T-cell (primary cell): ENCODE measurements at regions not wholly inside any gene's neighbourhood (a gene's known extent, or its start where the extent isn't known, plus 50 kb on each side); places are given as distances from the start of the nearest gene placed in this dataset.

Source experiments
- ATAC-seq, 4 experiments: fragments of 200-7000 bp in 3 of 4; fragments of 150-1000 bp in 1 of 4; cut with Tn5 transposase; replicated peaks in 1 of 4; 1 replicate in 3 of 4; 2 replicates in 1 of 4; pipeline ENCODE4 v1.10.0; 2021; ENCODE audit warnings: moderate library complexity in 3 of 4, mild to moderate bottlenecking in 2 of 4, moderate number of reproducible peaks in 1 of 4
- CTCF ChIA-PET, 2 donors: fragments of 300-600 bp; sonication (Branson Sonifier 250); formaldehyde crosslinking; loops; one replicate each; lab custom pipeline; 2022; ENCODE audit warnings: antibody characterized with exemption in 2 of 2; lab: Charles Lee
- POLR2A ChIA-PET, 2 donors: fragments of 300-600 bp; sonication (Branson Sonifier 250); formaldehyde crosslinking; loops; one replicate each; lab custom pipeline; 2022; ENCODE audit warnings: antibody characterized with exemption in 2 of 2; lab: Charles Lee
- DNase-seq, 35 experiments: peaks; one replicate each; pipeline versions ENCODE4 v3.0.0 to v3.0.0-alpha.2; 2013 to 2023
- H3K27ac ChIP-seq: one replicate; pipeline ENCODE4 v1.5.1; 2013; ENCODE audit warnings: low read length
- H3K27me3 ChIP-seq, 2 experiments: replicated peaks in 1 of 2; 1 replicate in 1 of 2; 2 replicates in 1 of 2; pipeline versions ENCODE4 v1.6.1 to v1.7.0; 2013; ENCODE audit warnings: low read length in 1 of 2, mixed read lengths in 1 of 2; ENCODE audit not compliant: control insufficient read depth in 2 of 2, insufficient read depth in 2 of 2; ENCODE audit errors: extremely low read depth in 1 of 2
- H3K36me3 ChIP-seq, 2 donors: 1 replicate in 1 of 2; 2 replicates in 1 of 2; pipeline versions ENCODE4 v1.6.1 to v1.7.0; 2013; ENCODE audit warnings: low read length in 1 of 2; ENCODE audit not compliant: control insufficient read depth in 2 of 2, insufficient read depth in 1 of 2; ENCODE audit errors: extremely low read depth in 1 of 2
- H3K4me1 ChIP-seq, 2 experiments: 1 replicate in 1 of 2; 2 replicates in 1 of 2; pipeline versions ENCODE4 v1.6.1 to v1.7.0; 2013; ENCODE audit warnings: low read length in 2 of 2, mixed read lengths in 1 of 2; ENCODE audit not compliant: insufficient read depth in 2 of 2, control insufficient read depth in 1 of 2; ENCODE audit errors: extremely low read depth in 1 of 2
- H3K4me3 ChIP-seq, 2 donors: 1 replicate in 1 of 2; 2 replicates in 1 of 2; pipeline versions ENCODE4 v1.5.1 to v1.7.0; 2013; ENCODE audit warnings: mild to moderate bottlenecking in 2 of 2, low read length in 1 of 2, moderate library complexity in 1 of 2; ENCODE audit not compliant: control insufficient read depth in 1 of 2; ENCODE audit errors: extremely low read depth in 1 of 2
- H3K9me3 ChIP-seq: 2 replicates; pipeline ENCODE4 v1.7.0; 2013
- H3K27ac Mint-ChIP-seq, 2 donors: one replicate each; pipeline ENCODE4 v1.8.0; 2020 to 2021; ENCODE audit warnings: mild to moderate bottlenecking in 2 of 2, mixed read lengths in 2 of 2
- H3K27me3 Mint-ChIP-seq, 2 donors: one replicate each; pipeline ENCODE4 v1.8.0; 2021 to 2022; ENCODE audit warnings: mixed read lengths in 2 of 2
- H3K36me3 Mint-ChIP-seq: one replicate; pipeline ENCODE4 v1.8.0; 2021; ENCODE audit warnings: mixed read lengths
- H3K4me1 Mint-ChIP-seq, 3 donors: one replicate each; pipeline ENCODE4 v1.8.0; 2020 to 2022; ENCODE audit warnings: mixed read lengths in 3 of 3, mild to moderate bottlenecking in 1 of 3
- H3K4me3 Mint-ChIP-seq, 3 donors: one replicate each; pipeline ENCODE4 v1.8.0; 2020 to 2022; ENCODE audit warnings: mild to moderate bottlenecking in 3 of 3, mixed read lengths in 3 of 3, moderate library complexity in 3 of 3
- H3K9me3 Mint-ChIP-seq, 3 donors: one replicate each; pipeline ENCODE4 v1.8.0; 2020 to 2022; ENCODE audit warnings: mixed read lengths in 3 of 3
- WGBS: methylation state at CpG from one replicate; pipeline ENCODE4 v1.1.5; 2013; ENCODE audit warnings: missing lambda C conversion rate; ENCODE audit not compliant: insufficient coverage; 5-methylcytosine and 5-hydroxymethylcytosine counted together

DNA sequence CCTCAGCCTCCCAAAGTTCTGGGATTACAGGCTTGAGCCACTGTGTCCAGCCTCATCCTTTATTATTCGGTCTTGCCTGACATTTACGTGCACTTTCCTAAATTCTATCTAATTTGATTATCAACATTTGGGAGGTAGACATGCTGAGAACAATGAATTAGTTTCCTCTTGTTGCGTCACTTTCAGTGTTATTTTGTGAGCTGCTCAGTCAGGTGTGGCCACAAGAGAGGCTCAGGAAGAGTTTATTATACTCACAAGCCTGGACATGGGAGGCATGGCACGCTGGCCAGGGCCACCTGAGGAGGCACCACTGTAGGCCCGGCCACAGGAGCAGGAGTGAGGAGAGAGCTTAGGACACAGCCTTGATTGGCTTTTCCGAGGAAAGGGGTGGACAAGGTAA, 59.7 kb upstream of the RBFOX2 start:
- POLR2A ChIA-PET, result interaction anchor here in 1 of 2 donors (0.6 kb wide), 1 partner anchor 15 kb away, joined by 4 read pairs; no protein-coding TSS in a partner anchor
- Mint-ChIP-seq H3K9me3 (no peaks in the 10 kb centered on the region), H3K27ac (no peak overlapping the region), H3K36me3 (no peaks in the 10 kb centered on the region), H3K27me3 (no peaks in the 10 kb centered on the region), H3K4me3 (no peak overlapping the region), H3K4me1 (no peaks in the 10 kb centered on the region)
- CTCF ChIA-PET, result interaction anchor here in 1 of 2 donors (0.7 kb wide), 1 partner anchor 535 kb away, joined by 3 read pairs; no protein-coding TSS in a partner anchor
- DNase-seq (no peak), ATAC-seq (no peak)
- Histone ChIP-seq H3K27me3 (no peaks in the 10 kb centered on the region), H3K27ac (no peak overlapping the region), H3K9me3 (no peaks in the 10 kb centered on the region), H3K4me1 (no peaks in the 10 kb centered on the region), H3K4me3 (no peak overlapping the region), H3K36me3 (no peaks in the 10 kb centered on the region)
- WGBS, result 88% methylated on average over 3 of the region's 6 CpGs

- no peak for ATAC-seq
- no peaks in the 10 kb centered on the region for H3K9me3 Mint-ChIP-seq
- ChIA-PET CTCF (no interaction called here), POLR2A (interaction anchor here in 1 of 2 donors (0.6 kb wide), 1 partner anchor 16 kb away, joined by 4 read pairs; no protein-coding TSS in a partner anchor)
- DNase-seq, result no peak
- H3K36me3 ChIP-seq, result no peaks in the 10 kb centered on the region
- no peaks in the 10 kb centered on the region for H3K4me1 Mint-ChIP-seq
- no peak overlapping the region for H3K4me3 ChIP-seq
- H3K36me3 Mint-ChIP-seq, result no peaks in the 10 kb centered on the region
- no peaks in the 10 kb centered on the region for H3K4me1 ChIP-seq
- H3K27me3 ChIP-seq, result no peaks in the 10 kb centered on the region
- WGBS, result 72% methylated on average over 3 of the region's 5 CpGs
- H3K27ac ChIP-seq, result no peak overlapping the region
- no peaks in the 10 kb centered on the region for H3K9me3 ChIP-seq
- H3K27ac Mint-ChIP-seq, result no peak overlapping the region
- peaks cover 0 to 1% of the 10 kb centered on the region in 2 donors for H3K27me3 Mint-ChIP-seq
- no peak overlapping the region for H3K4me3 Mint-ChIP-seq
These were observed 59.2 kb upstream of the RBFOX2 start for GRCh38 chr22:36087784-36088183.

DNA sequence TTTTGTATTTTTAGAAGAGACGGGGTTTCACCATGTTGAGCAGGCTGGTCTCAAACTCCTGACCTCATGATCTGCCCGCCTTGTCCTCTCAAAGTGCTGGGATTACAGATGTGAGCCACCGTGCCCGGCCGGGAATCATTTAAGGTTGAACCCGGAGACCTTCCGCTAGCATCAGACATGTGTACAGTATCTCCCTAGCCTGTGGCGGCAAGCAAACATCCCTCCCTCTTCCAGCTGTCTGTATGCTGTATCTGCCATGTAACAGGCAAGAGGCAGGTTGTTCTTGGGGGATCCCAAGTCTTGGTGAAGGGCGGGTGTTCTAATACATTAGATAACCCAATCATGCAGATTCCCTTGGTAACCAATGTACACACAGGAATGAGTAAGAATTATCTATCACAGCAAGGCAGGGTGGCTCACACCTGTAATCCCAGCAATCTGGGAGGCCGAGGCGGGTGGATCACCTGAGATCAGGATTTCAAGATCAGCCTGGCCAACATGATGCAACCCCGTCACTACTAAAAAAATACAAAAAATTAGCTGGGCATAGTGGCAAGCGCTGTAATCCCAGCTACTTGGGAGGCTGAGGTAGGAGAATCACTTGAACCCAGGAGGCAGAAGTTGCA, 58.1 kb upstream of the RBFOX2 start:
- H3K4me3 ChIP-seq, result no peak overlapping the region
- WGBS, result 87% methylated on average over 5 of the region's 13 CpGs
- H3K27me3 Mint-ChIP-seq, result peaks cover 0 to 3% of the 10 kb centered on the region in 2 donors
- CTCF ChIA-PET, result no interaction called here
- H3K27ac Mint-ChIP-seq, result no peak overlapping the region
- POLR2A ChIA-PET, result no interaction called here
- no peak overlapping the region for H3K4me3 Mint-ChIP-seq
- H3K27ac ChIP-seq, result no peak overlapping the region
- H3K9me3 ChIP-seq, result no peaks in the 10 kb centered on the region
- no peak for ATAC-seq
- H3K4me1 ChIP-seq, result no peaks in the 10 kb centered on the region
- H3K4me1 Mint-ChIP-seq, result no peaks in the 10 kb centered on the region
- DNase-seq, result no peak
- H3K9me3 Mint-ChIP-seq, result no peaks in the 10 kb centered on the region
- H3K36me3 ChIP-seq, result no peaks in the 10 kb centered on the region
- no peaks in the 10 kb centered on the region for H3K36me3 Mint-ChIP-seq
- no peaks in the 10 kb centered on the region for H3K27me3 ChIP-seq

DNA sequence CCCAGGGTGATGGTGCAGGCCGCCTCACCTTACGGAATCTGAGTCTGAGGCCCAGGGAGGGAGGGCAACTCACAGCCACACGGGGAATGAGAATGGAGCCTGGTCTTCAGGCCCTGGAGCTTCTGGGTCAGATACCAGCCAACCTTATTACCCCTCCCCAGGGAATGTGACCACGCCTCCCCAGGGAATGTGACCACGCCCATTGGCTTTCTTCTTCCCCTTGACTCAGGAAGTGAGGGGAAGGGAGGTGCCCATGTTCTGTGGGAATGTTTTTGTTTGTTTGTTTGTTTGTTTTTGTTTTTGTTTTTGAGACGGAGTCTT, 57.5 kb upstream of the RBFOX2 start:
- Histone ChIP-seq H3K36me3 (no peaks in the 10 kb centered on the region), H3K27ac (no peak overlapping the region), H3K4me3 (no peak overlapping the region), H3K4me1 (no peaks in the 10 kb centered on the region), H3K9me3 (no peaks in the 10 kb centered on the region), H3K27me3 (no peaks in the 10 kb centered on the region)
- ATAC-seq, result no peak
- POLR2A ChIA-PET, result no interaction called here
- no peak overlapping the region for H3K27ac Mint-ChIP-seq
- H3K4me1 Mint-ChIP-seq, result no peaks in the 10 kb centered on the region
- CTCF ChIA-PET, result no interaction called here
- WGBS, result 100% methylated on average over 2 of the region's 6 CpGs
- no peaks in the 10 kb centered on the region for H3K9me3 Mint-ChIP-seq
- no peak for DNase-seq
- no peaks in the 10 kb centered on the region for H3K36me3 Mint-ChIP-seq
- H3K4me3 Mint-ChIP-seq, result no peak overlapping the region
- H3K27me3 Mint-ChIP-seq, result peaks cover 0 to 3% of the 10 kb centered on the region in 2 donors

GRCh38 chr22:36085476-36086169, 57.0 kb upstream of the RBFOX2 start:
- ATAC-seq, result no peak
- Histone ChIP-seq H3K4me1 (no peaks in the 10 kb centered on the region), H3K27ac (no peak overlapping the region), H3K9me3 (no peaks in the 10 kb centered on the region), H3K36me3 (no peaks in the 10 kb centered on the region), H3K27me3 (no peaks in the 10 kb centered on the region), H3K4me3 (no peak overlapping the region)
- WGBS, result 89% methylated on average over 8 of the region's 15 CpGs
- no peak for DNase-seq
- Mint-ChIP-seq H3K27me3 (peaks cover 0 to 3% of the 10 kb centered on the region in 2 donors), H3K4me1 (no peaks in the 10 kb centered on the region), H3K36me3 (no peaks in the 10 kb centered on the region), H3K9me3 (no peaks in the 10 kb centered on the region), H3K4me3 (no peak overlapping the region), H3K27ac (no peak overlapping the region)
- POLR2A ChIA-PET, result interaction anchor here in 1 of 2 donors (0.6 kb wide), 1 partner anchor 75 kb away, joined by 4 read pairs; the partner anchor contains the start of gene APOL3
- CTCF ChIA-PET, result no interaction called here

- H3K4me1 ChIP-seq, result no peaks in the 10 kb centered on the region
- ATAC-seq, result no peak
- no peaks in the 10 kb centered on the region for H3K4me1 Mint-ChIP-seq
- H3K27me3 ChIP-seq, result no peaks in the 10 kb centered on the region
- no peaks in the 10 kb centered on the region for H3K36me3 Mint-ChIP-seq
- H3K9me3 ChIP-seq, result no peaks in the 10 kb centered on the region
- no peak for DNase-seq
- no peak overlapping the region for H3K27ac ChIP-seq
- H3K27me3 Mint-ChIP-seq, result peaks cover 0 to 3% of the 10 kb centered on the region in 2 donors
- no peak overlapping the region for H3K4me3 ChIP-seq
- no peak overlapping the region for H3K27ac Mint-ChIP-seq
- WGBS, result no CpG with 5 or more reads among the region's 5 CpGs
- H3K36me3 ChIP-seq, result no peaks in the 10 kb centered on the region
- POLR2A ChIA-PET, result interaction anchor here in 1 of 2 donors (0.6 kb wide), 1 partner anchor 76 kb away, joined by 4 read pairs; the partner anchor contains the start of gene APOL3
- no peaks in the 10 kb centered on the region for H3K9me3 Mint-ChIP-seq
- H3K4me3 Mint-ChIP-seq, result no peak overlapping the region
- CTCF ChIA-PET, result no interaction called here
These were observed 56.1 kb upstream of the RBFOX2 start for GRCh38 chr22:36084717-36085116.
